Astrocyte (in vitro differentiated cells and primary cell): ENCODE measurements at regions not wholly inside any gene's neighbourhood (a gene's known extent, or its start where the extent isn't known, plus 50 kb on each side); places are given as distances from the start of the nearest gene placed in this dataset.

Experiments
- CTCF ChIP-seq: IDR thresholded peaks from 2 replicates; pipeline ENCODE4 v1.5.1; 2011; ENCODE audit warnings: low read depth, mild to moderate bottlenecking, inconsistent platforms, low read length, moderate library complexity; ENCODE audit not compliant: insufficient read depth
- EZH2 ChIP-seq: IDR thresholded peaks from 2 replicates; pipeline ENCODE4 v1.6.1; 2012; ENCODE audit warnings: mild to moderate bottlenecking, low read length, inconsistent platforms; ENCODE audit not compliant: insufficient read depth

- TF ChIP-seq CTCF: no peak
- no peak for TF ChIP-seq EZH2
Measured at GRCh38 chr3:194035406-194036138, 100.4 kb upstream of the HES1 start.
